H1 (cell line): ENCODE measurements at regions not wholly inside any gene's neighbourhood (a gene's known extent, or its start where the extent isn't known, plus 50 kb on each side); places are given as distances from the start of the nearest gene placed in this dataset.

Experiments used
- CTCF ChIA-PET: fragments of 300-600 bp; sonication (Branson Sonifier 250); formaldehyde crosslinking; loops from one replicate; lab custom pipeline; 2021; ENCODE audit not compliant: partially characterized antibody; lab: Charles Lee
- POLR2A ChIA-PET: fragments of 300-600 bp; sonication (Branson Sonifier 250); formaldehyde crosslinking; loops from one replicate; lab custom pipeline; 2021; ENCODE audit warnings: inconsistent platforms; ENCODE audit not compliant: partially characterized antibody; lab: Charles Lee
- DNase-seq, 2 experiments: peaks; one replicate each; pipeline versions ENCODE4 v3.0.0 to v3.0.0-alpha.2; 2010 to 2022; ENCODE audit warnings: low spot score in 2 of 2, low read depth in 1 of 2, mixed read lengths in 1 of 2
- FAIRE-seq: peaks from 2 replicates; lab custom pipeline; 2011; peaks lifted over from hg19 to GRCh38; lab: Jason Lieb, UNC
- H2AFZ ChIP-seq: 2 replicates; pipeline ENCODE4 v1.8.1; 2012; ENCODE audit warnings: low read length, inconsistent platforms
- H2AK5ac ChIP-seq: 2 replicates; pipeline ENCODE4 v1.6.1; 2013; ENCODE audit warnings: low read depth, low read length
- H2BK120ac ChIP-seq: replicated peaks from 2 replicates; pipeline ENCODE3; 2013; ENCODE audit warnings: low read depth, low read length, inconsistent platforms
- H2BK12ac ChIP-seq: 2 replicates; pipeline ENCODE4 v1.6.1; 2013; ENCODE audit warnings: low read depth, low read length
- H2BK15ac ChIP-seq: 2 replicates; pipeline ENCODE4 v1.6.1; 2013; ENCODE audit warnings: low read length
- H2BK20ac ChIP-seq: 2 replicates; pipeline ENCODE4 v1.6.1; 2013; ENCODE audit warnings: low read length
- H2BK5ac ChIP-seq: 2 replicates; pipeline ENCODE4 v1.6.1; 2013; ENCODE audit warnings: low read depth, low read length
- H3K14ac ChIP-seq: 2 replicates; pipeline ENCODE4 v1.6.1; 2013; ENCODE audit warnings: inconsistent platforms; ENCODE audit not compliant: insufficient read length
- H3K18ac ChIP-seq: 2 replicates; pipeline ENCODE4 v1.6.1; 2013; ENCODE audit warnings: low read length; ENCODE audit errors: extremely low read depth
- H3K23ac ChIP-seq: 2 replicates; pipeline ENCODE4 v1.6.1; 2013; ENCODE audit warnings: inconsistent platforms; ENCODE audit not compliant: insufficient read length
- H3K23me2 ChIP-seq: 2 replicates; pipeline ENCODE4 v1.6.1; 2013; ENCODE audit warnings: low read depth, low read length
- H3K27ac ChIP-seq: 2 replicates; pipeline ENCODE4 v1.6.1; 2011; ENCODE audit warnings: low read depth, low read length, inconsistent platforms
- H3K27me3 ChIP-seq, 4 experiments: replicated peaks in 1 of 4; 1 replicate in 1 of 4; 2 replicates in 3 of 4; pipeline versions ENCODE4 v1.6.1 to v1.8.1; 2011 to 2013; ENCODE audit warnings: low read length in 3 of 4, mild to moderate bottlenecking in 3 of 4, inconsistent platforms in 2 of 4, mixed read lengths in 2 of 4, moderate library complexity in 1 of 4; ENCODE audit not compliant: control insufficient read depth in 3 of 4, insufficient read depth in 3 of 4; ENCODE audit errors: extremely low read depth in 1 of 4
- H3K36me3 ChIP-seq, 4 experiments: 2 replicates each; pipeline versions ENCODE4 v1.6.1 to v1.8.1; 2011 to 2013; ENCODE audit warnings: mild to moderate bottlenecking in 4 of 4, low read length in 3 of 4, moderate library complexity in 2 of 4, control low read depth in 1 of 4, inconsistent platforms in 1 of 4; ENCODE audit not compliant: insufficient read depth in 4 of 4, control insufficient read depth in 2 of 4
- H3K4ac ChIP-seq: replicated peaks from 2 replicates; pipeline ENCODE3; 2013; ENCODE audit warnings: low read length, low read depth, mixed read lengths, inconsistent platforms; ENCODE audit not compliant: insufficient read length
- H3K4me1 ChIP-seq, 4 experiments: replicated peaks in 1 of 4; 1 replicate in 1 of 4; 2 replicates in 3 of 4; pipeline versions ENCODE4 v1.6.1 to v1.8.1; 2011 to 2013; ENCODE audit warnings: low read length in 3 of 4, inconsistent platforms in 2 of 4, mixed read lengths in 1 of 4; ENCODE audit not compliant: insufficient read depth in 4 of 4, control insufficient read depth in 3 of 4
- H3K4me2 ChIP-seq, 2 experiments: 2 replicates each; pipeline versions ENCODE4 v1.6.1 to v1.8.1; 2011 to 2013; ENCODE audit warnings: low read depth in 2 of 2, low read length in 2 of 2, control low read depth in 1 of 2, inconsistent platforms in 1 of 2, mild to moderate bottlenecking in 1 of 2; ENCODE audit not compliant: insufficient read depth in 1 of 2
- H3K4me3 ChIP-seq, 4 experiments: fragments of 200-600, 300-600 bp in 1 of 4; sonication (generic), shearing (Covaris generic), sonication (Bioruptor Twin) in 1 of 4; 2 replicates each; pipeline versions ENCODE4 v1.5.1 to v1.8.1; 2011 to 2016; ENCODE audit warnings: low read length in 4 of 4, low read depth in 3 of 4, control low read depth in 2 of 4, inconsistent platforms in 2 of 4, mild to moderate bottlenecking in 2 of 4, mixed read lengths in 1 of 4, moderate library complexity in 1 of 4; ENCODE audit not compliant: insufficient read depth in 2 of 4; ENCODE audit errors: extremely low read depth in 1 of 4
- H3K56ac ChIP-seq: replicated peaks from 2 replicates; pipeline ENCODE3; 2013; ENCODE audit warnings: low read depth, mild to moderate bottlenecking, mixed read lengths, low read length, inconsistent platforms; ENCODE audit not compliant: insufficient read length
- H3K79me1 ChIP-seq: 2 replicates; pipeline ENCODE4 v1.6.1; 2013; ENCODE audit warnings: low read depth, low read length, control low read depth
- H3K79me2 ChIP-seq, 2 experiments: 2 replicates each; pipeline versions ENCODE4 v1.6.1 to v1.8.1; 2012 to 2013; ENCODE audit warnings: low read length in 2 of 2, mild to moderate bottlenecking in 2 of 2, inconsistent platforms in 1 of 2; ENCODE audit not compliant: insufficient read depth in 2 of 2, control insufficient read depth in 1 of 2
- H3K9ac ChIP-seq, 4 experiments: replicated peaks in 1 of 4; 1 replicate in 1 of 4; 2 replicates in 3 of 4; pipeline versions ENCODE4 v1.6.1 to v1.8.1; 2011 to 2013; ENCODE audit warnings: low read depth in 3 of 4, low read length in 3 of 4, control low read depth in 2 of 4, mild to moderate bottlenecking in 2 of 4, moderate library complexity in 2 of 4, inconsistent platforms in 1 of 4; ENCODE audit errors: extremely low read depth in 1 of 4
- H3K9me3 ChIP-seq, 2 experiments: 2 replicates each; pipeline versions ENCODE4 v1.6.1 to v1.8.1; 2012 to 2013; ENCODE audit warnings: mild to moderate bottlenecking in 2 of 2, moderate library complexity in 2 of 2, control low read depth in 1 of 2, inconsistent platforms in 1 of 2, low read depth in 1 of 2, low read length in 1 of 2, mixed read lengths in 1 of 2; ENCODE audit not compliant: insufficient read depth in 2 of 2
- H4K20me1 ChIP-seq, 2 experiments: replicated peaks in 1 of 2; 2 replicates each; pipeline versions ENCODE3 to v1.8.1; 2011 to 2013; ENCODE audit warnings: inconsistent platforms in 2 of 2, low read length in 2 of 2, mild to moderate bottlenecking in 1 of 2; ENCODE audit not compliant: insufficient read depth in 2 of 2, control insufficient read depth in 1 of 2
- H4K5ac ChIP-seq: 2 replicates; pipeline ENCODE4 v1.6.1; 2013; ENCODE audit warnings: low read length, low read depth, mixed read lengths, inconsistent platforms; ENCODE audit not compliant: insufficient read length
- H4K8ac ChIP-seq: 2 replicates; pipeline ENCODE4 v1.8.0; 2013; ENCODE audit warnings: mild to moderate bottlenecking, moderate library complexity, low read length, inconsistent platforms; ENCODE audit not compliant: insufficient read depth; ENCODE audit errors: extremely low read depth
- H4K91ac ChIP-seq: replicated peaks from 2 replicates; pipeline ENCODE3; 2013; ENCODE audit warnings: low read length, mixed read lengths, inconsistent platforms; ENCODE audit not compliant: insufficient read length
- BRCA1 ChIP-seq: IDR thresholded peaks from 2 replicates; pipeline ENCODE4 v1.6.1; 2012; ENCODE audit warnings: low read depth, low read length, improper control_type of control experiment
- HDAC6 ChIP-seq: IDR thresholded peaks from one replicate; pipeline ENCODE4 v1.7.1; 2012; ENCODE audit warnings: low read depth, mild to moderate bottlenecking, inconsistent platforms, low read length, moderate library complexity
- WGBS, 2 experiments: shearing (Covaris generic) in 1 of 2; methylation state at CpG; one replicate each; pipeline versions ENCODE4 v1.1.6 to v1.1.7; 2013 to 2015; ENCODE audit warnings: low lambda C conversion rate in 2 of 2, mixed read lengths in 2 of 2, inconsistent platforms in 1 of 2, low coverage in 1 of 2, missing lambda C conversion rate in 1 of 2; ENCODE audit not compliant: insufficient replicate concordance in 2 of 2, insufficient coverage in 1 of 2, insufficient read length in 1 of 2; ENCODE audit errors: extremely low coverage in 1 of 2, missing lambda C conversion rate in 1 of 2; 5-methylcytosine and 5-hydroxymethylcytosine counted together

DNA sequence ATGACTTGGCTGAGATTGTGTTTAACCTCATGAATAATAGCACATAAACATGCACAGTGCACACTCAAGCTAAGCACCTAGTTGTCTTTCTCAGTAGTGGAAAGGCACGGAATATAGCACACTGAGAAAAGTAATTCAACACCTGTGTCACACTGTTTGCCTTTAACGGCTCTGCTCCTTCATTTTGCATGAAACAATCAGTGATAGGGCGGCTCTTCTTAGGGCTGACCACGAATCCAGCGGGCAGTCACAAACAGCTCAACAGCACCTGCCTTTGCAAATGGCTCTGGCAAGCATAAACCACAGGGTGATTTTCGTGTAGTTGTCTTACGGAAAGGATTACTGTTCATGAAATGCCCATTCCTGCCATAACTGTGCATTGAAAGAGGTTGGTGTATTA, 954.0 kb upstream of the TENM3 start:
- no peak overlapping the region for H3K9ac ChIP-seq

More for the DNA sequence above, 954.0 kb upstream of the TENM3 start:
- Histone ChIP-seq H3K4ac (no peak overlapping the region), H3K27me3 (no peaks in the 10 kb centered on the region), H2BK15ac (no peak overlapping the region), H3K36me3 (no peaks in the 10 kb centered on the region), H4K5ac (no peak overlapping the region), H2AK5ac (no peak overlapping the region), H3K23me2 (no peaks in the 10 kb centered on the region), H4K8ac (no peak overlapping the region), H3K23ac (no peak overlapping the region), H2AFZ (no peak overlapping the region), H3K4me2 (no peak overlapping the region), H3K18ac (no peak overlapping the region), H3K27ac (no peak overlapping the region), H4K91ac (no peak overlapping the region), H3K4me3 (no peak overlapping the region), H3K79me1 (no peaks in the 10 kb centered on the region), H2BK120ac (no peak overlapping the region), H2BK5ac (no peak overlapping the region), H2BK12ac (no peak overlapping the region), H3K9me3 (no peaks in the 10 kb centered on the region), H3K14ac (no peak overlapping the region), H4K20me1 (no peaks in the 10 kb centered on the region), H3K79me2 (no peaks in the 10 kb centered on the region), H3K56ac (no peak overlapping the region), H2BK20ac (no peak overlapping the region), H3K4me1 (no peaks in the 10 kb centered on the region; a peak in 2 of 7 replicates)
- POLR2A ChIA-PET: no interaction called here
- no peak for DNase-seq
- TF ChIP-seq HDAC6 (no peak), BRCA1 (no peak)
- WGBS, 2 experiments: 74% methylated on average over 7 of the region's 7 CpGs; no CpG with 5 or more reads in 1 of the 2 experiments
- FAIRE-seq: no peak
- CTCF ChIA-PET: interaction anchor here (1.1 kb wide), 1 partner anchor 12 kb away, joined by 3 read pairs; no protein-coding TSS in a partner anchor
